Activated CD8-positive, alpha-beta memory T cell treated with anti-CD3 and anti-CD28 coated beads for 36 hours (primary cell): ENCODE measurements at regions not wholly inside any gene's neighbourhood (a gene's known extent, or its start where the extent isn't known, plus 50 kb on each side); places are given as distances from the start of the nearest gene placed in this dataset.
"Not testable (repeated sequence)": the region's sequence is repeated elsewhere in the genome, so short reads cannot be mapped to it uniquely, and the experiment has no call there.

ENCODE experiments used
- CTCF ChIA-PET: fragments of 350-600 bp; sonication (Branson Sonifier 250); formaldehyde crosslinking; loops from one replicate; lab custom pipeline; 2021; ENCODE audit warnings: antibody characterized with exemption; lab: Charles Lee
- POLR2A ChIA-PET: fragments of 350-600 bp; sonication (Branson Sonifier 250); formaldehyde crosslinking; loops from one replicate; lab custom pipeline; 2021; ENCODE audit warnings: antibody characterized with exemption; lab: Charles Lee

DNA sequence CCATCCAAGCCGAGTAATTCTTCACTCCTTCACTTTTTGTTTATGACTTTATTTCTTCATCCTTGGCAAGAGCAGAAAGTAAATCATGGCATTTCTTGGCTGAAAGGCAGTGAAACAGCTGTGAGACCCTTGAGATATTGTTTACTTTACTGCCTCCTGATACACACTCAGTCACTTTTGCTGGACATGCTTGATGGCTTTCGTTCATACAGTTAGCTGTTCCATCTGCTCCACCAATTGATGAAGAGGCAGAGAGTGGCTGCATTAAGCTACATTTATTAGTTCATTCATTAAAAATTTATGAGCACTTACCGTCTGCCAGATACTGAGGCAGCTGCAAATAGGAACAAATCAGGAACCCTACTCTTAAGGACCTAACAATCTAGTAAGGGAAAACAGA, 184.4 kb upstream of the OR13F1 start:
- CTCF ChIA-PET: no interaction called here

DNA sequence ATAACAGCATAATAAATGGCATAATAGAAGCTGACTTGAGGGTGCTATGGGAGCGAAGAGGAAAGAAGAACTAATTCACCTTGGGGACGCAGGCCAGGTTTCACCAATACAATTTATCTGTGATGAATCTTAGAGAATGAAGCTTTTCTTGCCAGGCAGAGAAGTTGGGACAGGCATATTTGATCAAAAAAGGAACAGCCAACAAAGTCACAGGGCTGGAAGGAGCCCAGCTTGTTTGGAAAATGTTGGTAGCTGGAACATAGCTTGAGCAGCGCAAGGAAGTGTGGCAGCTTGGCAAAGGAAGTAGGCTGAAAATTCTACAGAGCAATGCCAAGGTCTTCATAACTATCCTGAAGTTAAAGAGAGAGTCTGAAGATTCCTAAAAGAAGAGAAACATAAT, 181.5 kb upstream of the OR13F1 start:
- CTCF ChIA-PET: no interaction called here
- POLR2A ChIA-PET: no interaction called here

More for the DNA sequence above, 184.4 kb upstream of the OR13F1 start:
- POLR2A ChIA-PET: no interaction called here

DNA sequence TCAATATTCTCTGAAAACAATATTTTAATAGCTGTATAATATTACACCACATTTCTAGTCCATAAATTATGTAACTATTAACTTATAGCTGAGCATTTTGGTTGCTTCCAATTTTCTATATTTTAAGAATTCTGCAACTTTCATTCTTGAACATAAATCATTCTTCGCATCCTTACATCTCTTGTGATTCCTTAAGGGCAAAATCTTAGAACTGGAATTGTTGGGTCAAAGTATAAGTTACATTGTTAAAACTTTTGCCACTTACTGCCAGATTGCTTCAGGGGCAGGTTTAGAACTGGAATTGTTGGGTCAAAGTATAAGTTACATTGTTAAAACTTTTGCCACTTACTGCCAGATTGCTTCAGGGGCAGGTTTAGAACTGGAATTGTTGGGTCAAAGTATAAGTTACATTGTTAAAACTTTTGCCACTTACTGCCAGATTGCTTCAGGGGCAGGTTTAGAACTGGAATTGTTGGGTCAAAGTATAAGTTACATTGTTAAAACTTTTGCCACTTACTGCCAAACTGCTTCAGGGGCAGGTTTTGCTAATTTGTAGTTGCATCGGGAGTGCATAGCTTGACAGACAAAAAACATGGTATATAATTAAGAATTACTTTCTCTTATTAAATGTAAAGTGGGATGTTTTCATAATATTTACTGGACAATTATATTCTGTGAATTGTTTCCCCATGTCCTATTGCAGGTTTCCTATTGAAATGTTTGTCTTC, 179.9 kb upstream of the OR13F1 start:
- CTCF ChIA-PET, POLR2A ChIA-PET: not testable (repeated sequence)

DNA sequence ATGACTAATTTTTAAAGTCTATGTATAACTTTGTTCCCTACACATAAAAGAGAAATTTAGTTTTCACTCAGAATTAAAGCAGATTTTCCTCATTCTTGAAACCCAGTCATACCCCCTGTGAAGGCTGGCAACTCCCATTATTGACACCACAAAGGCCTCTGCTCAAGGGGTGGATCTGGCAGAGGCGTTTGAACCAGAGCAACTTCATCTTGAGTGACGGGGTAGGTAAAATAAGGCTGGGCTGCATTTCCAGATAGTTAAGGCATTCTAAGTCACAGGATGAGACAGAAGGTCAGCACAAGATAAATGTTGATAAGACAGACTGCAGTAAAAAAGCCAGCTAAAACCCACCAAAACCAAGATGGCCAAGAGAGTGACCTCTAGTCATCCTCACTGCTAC, 177.2 kb upstream of the OR13F1 start:
- CTCF ChIA-PET: no interaction called here
- POLR2A ChIA-PET: no interaction called here

DNA sequence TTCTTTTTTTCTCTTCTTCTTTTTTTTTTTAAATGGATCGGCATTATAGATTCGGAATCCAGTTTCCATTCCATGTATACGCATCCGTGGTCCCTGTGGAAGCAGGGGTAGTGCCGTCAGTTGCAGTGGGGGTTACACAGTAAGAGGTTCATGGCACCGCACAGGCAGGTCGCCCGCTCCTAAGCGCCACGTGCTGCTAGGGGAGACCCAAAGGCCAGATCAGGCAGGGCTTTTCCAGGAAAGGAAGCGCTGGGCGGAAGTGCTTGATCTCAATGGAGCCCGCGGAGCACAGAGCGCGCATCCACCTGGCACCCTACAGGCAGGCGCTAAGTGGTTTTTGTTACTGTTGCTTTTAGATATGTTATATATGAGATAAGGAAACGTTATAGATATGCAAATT, 174.8 kb upstream of the OR13F1 start:
- CTCF ChIA-PET: no interaction called here
- POLR2A ChIA-PET: no interaction called here

DNA sequence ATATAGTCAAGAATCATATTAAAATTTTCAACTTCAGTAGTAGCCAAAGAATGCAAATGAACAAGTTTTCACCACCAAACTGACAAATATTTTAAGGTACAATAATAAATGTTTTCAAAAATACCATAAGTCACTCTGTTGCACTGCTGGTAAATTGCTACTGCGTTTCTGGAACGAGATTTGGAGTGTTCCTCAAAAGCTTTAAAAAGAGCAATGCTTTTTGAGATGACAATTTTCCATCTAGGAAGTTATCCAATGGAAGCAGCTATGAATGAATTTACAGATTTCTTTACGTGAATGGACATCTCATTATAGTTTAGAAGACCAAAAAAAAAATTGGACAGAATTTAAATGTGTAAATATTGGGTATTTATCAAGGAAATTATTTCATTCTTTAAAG, 173.2 kb upstream of the OR13F1 start:
- ChIA-PET CTCF (no interaction called here), POLR2A (no interaction called here)

DNA sequence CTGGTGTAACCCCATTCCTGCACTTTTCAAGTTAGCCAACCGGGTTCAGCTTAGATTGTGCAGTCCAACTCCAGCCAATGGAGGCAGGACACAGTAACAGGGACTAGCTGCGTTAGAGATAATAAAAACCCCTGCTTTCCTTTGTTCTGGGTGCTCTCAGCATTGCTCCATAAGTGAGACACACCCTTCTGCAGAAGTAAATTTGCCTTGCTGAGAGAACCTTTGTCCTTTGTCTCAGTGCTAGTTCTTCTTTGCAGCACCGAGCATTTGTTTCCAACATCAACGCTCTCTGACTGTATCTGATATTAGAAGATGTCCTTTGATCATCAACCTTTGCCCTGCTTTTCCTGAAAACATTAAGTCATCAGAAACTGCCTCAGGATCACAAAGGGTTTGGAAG, 169.5 kb upstream of the OR13F1 start:
- POLR2A ChIA-PET: no interaction called here
- CTCF ChIA-PET: no interaction called here

DNA sequence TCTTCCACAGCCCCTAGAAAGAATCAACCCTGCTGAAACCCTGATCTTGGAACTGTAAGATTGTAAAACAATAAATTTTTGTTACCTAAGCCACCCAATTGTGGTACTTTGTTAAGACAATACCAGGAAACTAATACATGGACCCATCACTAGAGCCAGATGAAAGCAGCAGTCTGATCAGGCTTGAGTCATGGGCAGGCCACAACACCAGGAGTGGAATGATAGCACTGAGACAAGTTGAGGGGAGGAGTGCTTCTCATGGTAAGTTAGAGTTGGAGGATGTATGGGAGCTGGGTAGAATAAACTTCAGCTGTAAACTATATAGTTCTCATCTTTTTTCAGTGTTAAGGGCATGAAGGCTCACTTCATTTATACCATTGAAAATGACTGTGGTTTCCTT, 164.4 kb upstream of the OR13F1 start:
- POLR2A ChIA-PET: no interaction called here
- CTCF ChIA-PET: no interaction called here

DNA sequence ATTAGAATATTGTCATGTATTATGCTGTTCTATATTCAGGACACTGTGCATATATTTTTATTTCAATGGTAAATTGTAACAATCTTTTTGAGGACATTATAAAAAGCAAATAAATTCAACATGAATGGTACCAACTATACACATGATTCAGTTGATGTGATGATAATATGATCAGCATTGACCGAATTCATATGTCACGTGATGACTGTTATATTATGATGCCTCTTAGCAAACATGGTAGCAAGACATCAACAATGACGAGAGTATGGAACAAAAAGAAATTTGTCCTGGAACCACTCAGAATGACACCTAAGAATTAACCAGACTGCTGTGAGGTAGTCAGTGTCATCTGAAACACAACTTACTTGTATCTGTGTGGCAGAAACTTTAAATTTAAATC, 161.5 kb upstream of the OR13F1 start:
- CTCF ChIA-PET: no interaction called here
- POLR2A ChIA-PET: no interaction called here

DNA sequence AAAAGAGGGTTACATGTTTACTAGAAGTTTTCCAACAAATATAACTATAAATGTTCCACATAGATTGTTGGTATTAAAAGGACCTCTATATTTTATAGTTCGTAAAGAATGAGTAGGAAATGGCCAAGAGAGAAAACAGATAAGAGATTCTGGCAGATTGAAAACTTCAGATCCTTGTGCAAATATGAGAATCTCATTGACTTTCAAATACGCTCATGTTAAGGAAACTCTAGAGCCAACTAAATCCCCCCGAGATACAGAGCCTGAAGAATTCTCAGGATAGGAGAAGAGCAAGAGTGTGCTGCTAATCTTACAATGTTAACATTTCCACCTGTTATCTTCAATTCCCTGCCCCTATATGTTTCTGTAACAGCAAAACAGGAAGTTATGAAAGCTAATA, 159.0 kb upstream of the OR13F1 start:
- ChIA-PET CTCF (no interaction called here), POLR2A (no interaction called here)

DNA sequence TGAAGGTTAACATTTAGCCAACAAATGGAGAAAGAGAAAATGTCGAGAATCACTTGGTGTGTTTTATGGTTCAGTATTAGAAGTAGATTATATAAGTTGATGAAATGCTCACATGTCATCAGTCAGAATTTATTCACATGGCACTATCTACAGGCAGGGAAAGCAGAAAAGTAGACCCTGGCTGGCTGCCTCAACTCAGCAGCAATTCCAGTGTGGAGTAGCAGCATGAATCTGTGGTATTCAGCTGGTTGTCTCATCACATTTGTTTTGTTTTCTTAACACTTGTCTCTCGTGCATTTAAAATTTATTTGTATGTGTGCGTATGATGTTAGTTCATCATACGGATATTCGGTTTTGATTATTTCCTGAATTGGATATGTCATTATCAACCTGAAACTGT, 153.5 kb upstream of the OR13F1 start:
- ChIA-PET POLR2A (no interaction called here), CTCF (no interaction called here)

DNA sequence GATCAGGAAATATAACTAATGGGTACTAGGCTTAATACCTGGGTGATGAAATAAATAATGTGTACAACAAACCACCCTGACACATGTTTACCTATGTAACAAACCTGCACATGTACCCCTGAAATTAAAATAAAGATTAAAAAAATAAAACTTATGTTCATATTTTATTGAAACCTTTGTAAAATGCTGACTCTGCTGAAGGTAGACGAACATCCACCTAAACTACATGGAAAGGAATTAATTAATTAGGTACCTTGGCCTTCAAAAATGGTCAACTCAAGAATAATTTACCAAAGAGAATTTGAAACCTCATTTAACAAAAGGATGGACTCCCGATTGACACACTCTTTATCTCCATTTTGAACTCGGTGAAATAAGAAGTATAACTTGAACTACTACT, 152.3 kb upstream of the OR13F1 start:
- CTCF ChIA-PET: no interaction called here
- POLR2A ChIA-PET: no interaction called here

DNA sequence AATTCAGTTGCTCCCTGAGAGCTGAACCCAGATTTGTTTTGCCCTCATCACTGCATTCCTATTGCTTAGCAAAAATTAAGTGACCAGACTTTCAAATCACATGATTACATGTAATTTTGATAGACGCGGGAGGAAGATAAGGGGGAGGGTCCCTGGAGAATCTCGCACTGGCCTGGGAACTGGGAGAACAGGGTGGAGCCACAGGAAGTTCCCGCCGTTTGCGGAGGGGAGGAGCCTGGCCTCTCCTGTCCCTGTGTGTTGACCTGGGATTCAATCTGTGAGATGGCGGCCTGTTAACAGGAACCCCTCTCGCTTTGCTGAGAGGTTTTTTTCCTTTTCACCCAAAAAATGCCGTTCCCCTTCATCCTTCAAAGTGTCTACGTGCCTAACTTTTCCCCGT, 142.9 kb upstream of the OR13F1 start:
- ChIA-PET POLR2A (no interaction called here), CTCF (no interaction called here)

DNA sequence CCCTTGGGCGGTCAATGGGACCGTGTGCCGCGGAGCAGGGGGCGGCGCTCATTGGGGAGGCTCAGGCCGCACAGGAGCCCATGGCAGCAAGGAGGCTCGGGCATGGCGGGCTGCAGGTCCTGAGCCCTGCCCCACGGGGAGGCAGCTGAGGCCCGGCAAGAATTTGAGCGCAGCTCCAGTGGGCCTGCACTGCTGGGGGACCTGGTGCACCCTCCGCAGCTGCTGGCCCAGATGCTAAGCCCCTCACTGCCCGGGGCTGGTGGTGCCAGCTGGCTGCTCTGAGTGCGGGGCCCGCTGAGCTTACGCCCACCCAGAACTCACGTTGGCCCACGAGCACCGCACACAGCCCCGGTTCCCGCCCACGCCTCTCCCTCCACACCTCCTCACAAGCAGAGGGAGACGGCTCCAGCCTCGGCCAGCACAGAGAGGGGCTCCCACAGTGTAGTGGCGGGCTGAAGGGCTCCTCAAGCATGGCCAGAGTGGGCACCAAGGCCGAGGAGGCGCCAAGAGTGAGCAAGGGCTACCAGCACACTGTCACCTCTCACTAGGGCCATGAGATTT, 141.1 kb upstream of the OR13F1 start:
- ChIA-PET CTCF (no interaction called here), POLR2A (no interaction called here)

DNA sequence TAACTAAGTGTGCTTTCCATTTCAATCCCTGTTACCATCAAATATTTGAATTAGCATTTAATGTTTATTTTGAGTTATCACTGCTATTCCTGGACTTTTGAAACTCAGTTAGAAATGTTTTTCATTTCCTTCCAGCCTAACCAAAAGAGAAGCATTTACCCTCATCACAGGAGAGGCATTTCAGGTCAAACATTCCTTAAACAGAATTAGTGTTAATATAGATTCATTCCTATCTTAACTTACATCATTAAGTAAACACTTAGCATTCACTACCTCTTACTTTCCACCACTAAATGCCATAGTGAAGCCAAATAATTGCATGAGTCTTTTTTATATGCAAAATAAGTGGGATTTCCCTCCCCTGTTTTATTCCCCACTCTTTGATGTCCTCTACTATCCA, 136.6 kb upstream of the OR13F1 start:
- POLR2A ChIA-PET: no interaction called here
- CTCF ChIA-PET: no interaction called here

DNA sequence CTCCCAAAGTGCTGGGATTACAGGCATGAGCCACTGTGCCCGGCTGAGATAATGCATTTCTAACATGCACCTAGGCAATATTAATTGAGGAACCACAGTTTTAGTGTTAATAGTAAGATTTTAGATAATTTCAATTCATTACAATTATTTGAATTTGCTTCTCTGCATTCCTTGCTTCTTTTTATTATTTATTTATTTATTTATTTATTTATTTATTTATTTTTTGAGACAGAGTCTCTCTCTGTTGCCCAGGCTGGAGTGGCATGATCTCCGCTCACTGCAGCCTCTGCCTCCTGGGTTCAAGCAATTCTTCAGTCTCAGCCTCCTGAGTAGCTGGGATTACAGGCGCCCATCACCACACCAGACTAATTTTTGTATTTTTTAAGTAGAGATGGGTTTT, 135.7 kb upstream of the OR13F1 start:
- CTCF ChIA-PET: interaction anchor here (0.7 kb wide), 1 partner anchor 747 kb away, joined by 3 read pairs; no protein-coding TSS in a partner anchor
- POLR2A ChIA-PET: not testable (repeated sequence)

DNA sequence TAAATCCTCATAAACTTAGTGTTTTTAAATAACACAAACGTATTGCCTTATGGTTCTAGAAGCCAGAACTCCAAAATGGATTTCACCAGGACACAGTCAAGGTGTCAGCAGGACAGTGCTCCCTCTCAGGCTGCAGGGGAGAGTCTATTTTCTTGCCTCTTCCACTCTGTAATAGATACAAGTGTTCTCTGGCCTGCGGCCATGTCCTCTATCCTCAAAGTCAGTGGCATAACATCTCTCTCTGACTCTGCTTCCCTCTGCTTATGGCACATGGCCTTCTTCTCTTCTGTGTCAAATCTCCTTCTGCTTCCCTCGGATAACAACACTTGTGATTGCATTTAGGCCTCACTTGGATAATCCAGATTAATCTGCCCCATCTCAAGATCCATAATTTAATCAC, 129.4 kb upstream of the OR13F1 start:
- ChIA-PET POLR2A (no interaction called here), CTCF (no interaction called here)

DNA sequence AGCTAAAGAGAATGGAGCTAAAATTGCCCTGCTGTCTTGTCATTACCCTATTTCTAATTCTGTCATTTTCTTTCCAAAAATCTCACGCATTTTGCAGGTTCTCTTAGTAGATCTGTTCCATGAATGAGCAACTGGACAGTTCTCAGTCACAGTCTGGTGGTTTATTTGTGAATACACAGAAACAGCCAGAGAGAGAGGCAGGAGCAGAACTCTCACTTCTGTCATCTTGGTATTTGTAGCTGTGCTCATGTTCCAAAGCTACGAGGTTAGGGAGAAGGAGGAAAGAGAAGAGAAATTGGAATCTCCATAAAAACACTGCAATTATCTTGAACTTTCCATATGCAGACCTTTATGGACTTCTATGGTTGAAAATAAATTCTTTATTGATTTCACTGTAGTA, 118.0 kb upstream of the OR13F1 start:
- ChIA-PET CTCF (no interaction called here), POLR2A (no interaction called here)

DNA sequence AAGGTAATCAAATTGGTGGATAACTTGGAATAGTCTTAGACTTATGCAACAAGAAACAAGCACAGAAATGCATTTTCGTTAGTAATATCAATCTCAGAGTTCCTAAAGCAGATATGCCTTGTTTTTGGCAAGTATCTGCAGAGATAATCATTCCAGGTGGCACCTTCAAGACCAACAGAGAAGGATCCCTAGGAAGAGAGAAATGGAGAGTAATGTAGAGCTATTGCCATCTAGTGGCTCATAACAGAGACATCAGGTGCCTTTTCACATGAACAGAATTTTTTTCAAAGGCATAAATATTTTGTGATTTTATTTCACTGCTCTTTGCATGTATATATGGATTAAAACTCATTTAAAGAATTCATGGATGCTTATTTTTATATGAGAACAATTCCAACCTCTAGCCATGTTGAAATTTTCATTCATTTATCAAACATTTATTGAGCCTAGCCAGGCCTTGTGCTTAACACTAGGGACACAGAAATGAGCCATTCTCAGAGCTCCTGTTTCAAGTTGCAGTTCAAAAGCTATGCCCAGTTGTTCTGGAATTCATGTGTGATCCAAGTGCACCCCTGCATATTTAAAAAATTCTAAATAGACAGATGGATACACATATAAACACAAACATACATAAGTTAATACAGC, 117.5 kb upstream of the OR13F1 start:
- ChIA-PET POLR2A (no interaction called here), CTCF (no interaction called here)

DNA sequence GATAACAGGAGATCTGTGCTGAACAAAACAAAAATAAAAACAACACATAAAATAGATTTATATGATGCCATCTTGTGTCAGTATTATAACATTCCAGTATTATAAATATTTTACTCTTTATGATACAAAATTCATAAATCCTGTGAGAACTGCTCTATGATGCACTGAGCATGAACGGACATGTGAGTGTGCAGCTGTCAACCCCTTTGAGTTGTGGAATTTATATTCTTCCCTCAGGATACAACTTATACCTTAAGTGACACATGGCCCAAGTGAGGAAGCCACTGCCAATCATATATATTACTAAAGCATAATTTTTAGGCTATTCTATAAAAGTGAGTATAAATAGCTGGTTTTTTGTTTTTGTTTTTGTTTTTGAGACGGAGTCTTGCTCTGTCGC, 116.0 kb upstream of the OR13F1 start:
- POLR2A ChIA-PET: no interaction called here
- CTCF ChIA-PET: no interaction called here

DNA sequence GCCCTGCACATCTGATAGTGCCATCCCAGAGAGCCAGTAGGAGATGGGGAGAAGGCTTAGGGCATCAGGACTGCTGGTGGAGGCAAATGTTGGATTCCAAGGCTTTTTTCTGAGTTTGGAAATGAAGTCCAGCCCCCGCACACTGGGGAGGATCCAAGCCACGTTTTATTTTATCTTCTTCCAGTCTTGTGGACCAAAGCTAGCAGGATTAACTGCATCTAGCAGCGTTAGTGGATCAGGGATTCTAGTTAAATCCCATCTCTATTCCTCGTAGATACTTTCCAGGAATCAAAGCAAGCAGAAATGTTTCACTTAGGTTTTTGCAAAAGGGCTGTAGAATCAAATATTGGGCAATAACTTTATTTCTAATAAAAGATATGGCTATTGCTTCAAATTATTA, 114.7 kb upstream of the OR13F1 start:
- ChIA-PET CTCF (no interaction called here), POLR2A (no interaction called here)
